GM21515 (cell line): ENCODE measurements at regions not wholly inside any gene's neighbourhood (a gene's known extent, or its start where the extent isn't known, plus 50 kb on each side); places are given as distances from the start of the nearest gene placed in this dataset.

Source experiments
- ATAC-seq: cut with Tn5 transposase; IDR thresholded peaks from one replicate; pipeline ENCODE4 v1.9.1; 2021; ENCODE audit not compliant: unreplicated experiment

GRCh38 chr1:60149251-60149650 lies 75.7 kb upstream of the C1orf87 start:
- ATAC-seq: no peak

- no peak for ATAC-seq
These were observed 73.3 kb upstream of the C1orf87 start for GRCh38 chr1:60146884-60147283.

GRCh38 chr1:60145771-60146170 lies 72.2 kb upstream of the C1orf87 start:
- ATAC-seq: no peak

- ATAC-seq: no peak
These were observed 68.2 kb upstream of the C1orf87 start for GRCh38 chr1:60141743-60142142.

GRCh38 chr1:60141276-60141675 lies 67.7 kb upstream of the C1orf87 start:
- ATAC-seq: no peak

- no peak for ATAC-seq
These were observed 63.8 kb upstream of the C1orf87 start for GRCh38 chr1:60137406-60137805.

- ATAC-seq: no peak
These were observed 62.8 kb upstream of the C1orf87 start for GRCh38 chr1:60136395-60136794.

- no peak for ATAC-seq
These were observed 61.1 kb upstream of the C1orf87 start for GRCh38 chr1:60134716-60135115.

GRCh38 chr1:60133848-60134247 lies 60.3 kb upstream of the C1orf87 start:
- no peak for ATAC-seq

- ATAC-seq: no peak
These were observed 59.6 kb upstream of the C1orf87 start for GRCh38 chr1:60133000-60133673.

- no peak for ATAC-seq
These were observed 58.5 kb upstream of the C1orf87 start for GRCh38 chr1:60132108-60132507.

GRCh38 chr1:60130703-60131102 lies 57.1 kb upstream of the C1orf87 start:
- ATAC-seq: no peak

- ATAC-seq: no peak
These were observed 56.3 kb upstream of the C1orf87 start for GRCh38 chr1:60129911-60130310.

- no peak for ATAC-seq
These were observed 53.2 kb upstream of the C1orf87 start for GRCh38 chr1:60126723-60127122.
